SK-N-SH (cell line): ENCODE measurements at regions not wholly inside any gene's neighbourhood (a gene's known extent, or its start where the extent isn't known, plus 50 kb on each side); places are given as distances from the start of the nearest gene placed in this dataset.

ENCODE experiments used
- CTCF ChIA-PET: fragments of 300-600, 350-600 bp; formaldehyde crosslinking; extraction: SDS; loops from one replicate; lab custom pipeline; 2021; lab: Yijun Ruan, JAX
- POLR2A ChIA-PET: fragments of 350-600 bp; sonication (Branson Sonifier 250); formaldehyde crosslinking; extraction: SDS; loops from one replicate; lab custom pipeline; 2020; ENCODE audit warnings: antibody characterized with exemption, inconsistent platforms; lab: Yijun Ruan, JAX
- DNase-seq: peaks from one replicate; pipeline ENCODE4 v3.0.0; 2012
- H2AFZ ChIP-seq: fragments of 200-600 bp; sonication (generic); 2 replicates; pipeline ENCODE4 v1.8.1; 2016; ENCODE audit warnings: antibody characterized with exemption, mild to moderate bottlenecking, low read depth
- H3F3A ChIP-seq: fragments of 200-600 bp; sonication (generic); replicated peaks from 2 replicates; pipeline ENCODE3; 2016; ENCODE audit warnings: antibody characterized with exemption, mild to moderate bottlenecking; ENCODE audit not compliant: insufficient read depth
- H3K27ac ChIP-seq, 2 experiments: fragments of 200-500 bp in 1 of 2; fragments of 200-600 bp in 1 of 2; sonication (Bioruptor generic) in 1 of 2; sonication (generic), shearing (Covaris generic) in 1 of 2; 2 replicates each; pipeline versions ENCODE4 v1.5.1 to v1.6.1; 2014 to 2016; ENCODE audit warnings: low read depth in 2 of 2, inconsistent platforms in 1 of 2, low read length in 1 of 2, mild to moderate bottlenecking in 1 of 2, mixed read lengths in 1 of 2
- H3K27me3 ChIP-seq: fragments of 200-600 bp; sonication (generic), shearing (Covaris generic); 2 replicates; pipeline ENCODE4 v1.6.1; 2016; ENCODE audit warnings: mixed run types; ENCODE audit not compliant: insufficient read depth
- H3K36me3 ChIP-seq, 2 experiments: fragments of 200-500 bp in 1 of 2; fragments of 200-600 bp in 1 of 2; sonication (Bioruptor generic) in 1 of 2; sonication (generic) in 1 of 2; replicated peaks in 1 of 2; 2 replicates each; pipeline versions ENCODE3 to v1.5.1; 2014 to 2016; ENCODE audit warnings: low read length in 1 of 2, mild to moderate bottlenecking in 1 of 2; ENCODE audit not compliant: insufficient read depth in 2 of 2, control insufficient read depth in 1 of 2
- H3K4me1 ChIP-seq, 2 experiments: fragments of 200-500 bp in 1 of 2; fragments of 200-600 bp in 1 of 2; sonication (Bioruptor generic) in 1 of 2; sonication (generic), shearing (Covaris generic) in 1 of 2; 2 replicates each; pipeline versions ENCODE4 v1.5.1 to v1.6.1; 2014 to 2016; ENCODE audit warnings: low read depth in 1 of 2, low read length in 1 of 2, mixed run types in 1 of 2; ENCODE audit not compliant: insufficient read depth in 2 of 2, control insufficient read depth in 1 of 2
- H3K4me2 ChIP-seq: fragments of 200-600 bp; sonication (generic), shearing (Covaris generic); 2 replicates; pipeline ENCODE4 v1.6.1; 2017; ENCODE audit warnings: mixed run types
- H3K4me3 ChIP-seq, 2 experiments: fragments of 200-500 bp in 1 of 2; fragments of 200-600 bp in 1 of 2; sonication (Bioruptor generic) in 1 of 2; sonication (generic), shearing (Covaris generic) in 1 of 2; 2 replicates each; pipeline versions ENCODE4 v1.5.1 to v1.8.1; 2014 to 2016; ENCODE audit warnings: low read depth in 2 of 2, inconsistent platforms in 1 of 2, low read length in 1 of 2, mild to moderate bottlenecking in 1 of 2, mixed read lengths in 1 of 2, moderate library complexity in 1 of 2
- H3K79me2 ChIP-seq: fragments of 200-600 bp; sonication (generic); 2 replicates; pipeline ENCODE4 v1.8.1; 2017; ENCODE audit warnings: mild to moderate bottlenecking; ENCODE audit not compliant: insufficient read depth
- H3K9ac ChIP-seq: fragments of 200-600 bp; sonication (generic); 2 replicates; pipeline ENCODE4 v1.6.1; 2017; ENCODE audit warnings: mixed run types
- H3K9me2 ChIP-seq: fragments of 200-600 bp; sonication (generic); 2 replicates; pipeline ENCODE4 v1.6.1; 2017; ENCODE audit warnings: mixed run types
- H3K9me3 ChIP-seq: fragments of 200-600 bp; sonication (generic); 2 replicates; pipeline ENCODE4 v1.6.1; 2017; ENCODE audit warnings: mixed run types, mild to moderate bottlenecking, moderate library complexity
- H4K20me1 ChIP-seq: fragments of 200-600 bp; sonication (generic); 2 replicates; pipeline ENCODE4 v1.6.1; 2017; ENCODE audit warnings: mild to moderate bottlenecking, mixed run types; ENCODE audit not compliant: insufficient read depth
- CHD2 ChIP-seq: fragments of 150-350 bp; IDR thresholded peaks from 2 replicates; pipeline ENCODE4 v1.6.1; 2018; ENCODE audit warnings: low read length; ENCODE audit not compliant: partially characterized antibody
- ELF1 ChIP-seq: IDR thresholded peaks from 2 replicates; pipeline ENCODE4 v1.4.0; 2012
- EZH2phosphoT487 ChIP-seq: fragments of 200-600 bp; sonication (generic); IDR thresholded peaks from 2 replicates; pipeline ENCODE4 v1.6.1; 2017; ENCODE audit warnings: low read depth, mixed run types, mild to moderate bottlenecking, antibody characterized with exemption, moderate library complexity, borderline replicate concordance
- FOSL2 ChIP-seq: IDR thresholded peaks from 2 replicates; pipeline ENCODE4 v1.4.0; 2012; ENCODE audit warnings: low read depth, mild to moderate bottlenecking, moderate library complexity, borderline replicate concordance
- FOXJ3 ChIP-seq: sonication (generic); formaldehyde crosslinking; IDR thresholded peaks from 2 replicates; pipeline ENCODE4 v1.5.1; 2020; ENCODE audit warnings: mild to moderate bottlenecking, missing genetic modification reagents
- IRF3 ChIP-seq: fragments of 150-350 bp; IDR thresholded peaks from 2 replicates; pipeline ENCODE4 v1.6.1; 2016; ENCODE audit warnings: mild to moderate bottlenecking, low read depth, low read length
- JUND ChIP-seq: IDR thresholded peaks from 2 replicates; pipeline ENCODE4 v1.4.0; 2012
- NFIC ChIP-seq: IDR thresholded peaks from 2 replicates; pipeline ENCODE4 v1.4.0; 2012; ENCODE audit warnings: borderline replicate concordance
- NRF1 ChIP-seq: IDR thresholded peaks from 2 replicates; pipeline ENCODE4 v1.6.1; 2012; ENCODE audit warnings: low read depth, mild to moderate bottlenecking, low read length
- RCOR1 ChIP-seq: fragments of 150-350 bp; IDR thresholded peaks from 2 replicates; pipeline ENCODE4 v1.6.1; 2017; ENCODE audit warnings: antibody characterized with exemption, low read length
- REST ChIP-seq: IDR thresholded peaks from 2 replicates; pipeline ENCODE4 v1.6.1; 2012; ENCODE audit warnings: mild to moderate bottlenecking, low read depth, low read length, moderate library complexity
- RFX5 ChIP-seq: IDR thresholded peaks from 2 replicates; pipeline ENCODE4 v1.6.1; 2012; ENCODE audit warnings: mild to moderate bottlenecking, improper control_type of control experiment, low read length
- SIN3A ChIP-seq: IDR thresholded peaks from 2 replicates; pipeline ENCODE4 v1.6.1; 2012; ENCODE audit warnings: low read depth, mild to moderate bottlenecking, low read length, moderate library complexity, borderline replicate concordance
- SMC3 ChIP-seq: IDR thresholded peaks from 2 replicates; pipeline ENCODE4 v1.6.1; 2012; ENCODE audit warnings: low read depth, low read length, improper control_type of control experiment
- TCF12 ChIP-seq: IDR thresholded peaks from 2 replicates; pipeline ENCODE4 v1.4.0; 2012
- TEAD4 ChIP-seq: IDR thresholded peaks from 2 replicates; pipeline ENCODE4 v1.4.0; 2012; ENCODE audit warnings: mild to moderate bottlenecking, borderline replicate concordance; ENCODE audit not compliant: insufficient read depth
- USF2 ChIP-seq: fragments of 150-350 bp; IDR thresholded peaks from 2 replicates; pipeline ENCODE4 v1.6.1; 2017; ENCODE audit warnings: antibody characterized with exemption, low read length, low read depth, borderline replicate concordance
- YY1 ChIP-seq: IDR thresholded peaks from 2 replicates; pipeline ENCODE4 v1.4.0; 2012; ENCODE audit warnings: low read depth, mild to moderate bottlenecking
- whole genome bisulfite sequencing: methylation state at CpG from one replicate; pipeline ENCODE4 v1.1.6; 2017; ENCODE audit warnings: low lambda C conversion rate; 5-methylcytosine and 5-hydroxymethylcytosine counted together

- H2AFZ ChIP-seq: no peak overlapping the region
- POLR2A ChIA-PET: no interaction called here
- TF ChIP-seq FOSL2 (no peak), REST (no peak), USF2 (no peak), YY1 (no peak), NFIC (no peak), RFX5 (no peak), NRF1 (no peak), SMC3 (no peak), CHD2 (no peak), JUND (no peak), ELF1 (no peak), RCOR1 (no peak), EZH2phosphoT487 (no peak), FOXJ3 (CRISPR knock-in tag) (no peak), SIN3A (no peak), IRF3 (no peak), TEAD4 (no peak), TCF12 (no peak)
- no peaks in the 10 kb centered on the region for H3K9me3 ChIP-seq
- H3K9me2 ChIP-seq: no peaks in the 10 kb centered on the region
- no peak overlapping the region for H3K27ac ChIP-seq
- H3K4me3 ChIP-seq: no peak overlapping the region
- H3K36me3 ChIP-seq: no peaks in the 10 kb centered on the region
- H3K27me3 ChIP-seq: no peaks in the 10 kb centered on the region; the same call in 1 of the 2 replicates
- DNase-seq: no peak
- H3F3A ChIP-seq: no peaks in the 10 kb centered on the region
- H3K79me2 ChIP-seq: no peaks in the 10 kb centered on the region
- H3K4me1 ChIP-seq: no peaks in the 10 kb centered on the region
- 9% methylated on average over 5 of the region's 5 CpGs for WGBS
- CTCF ChIA-PET: interaction anchor here (1.3 kb wide), 1 partner anchor 19 kb away, joined by 3 read pairs; no protein-coding TSS in a partner anchor
- no peak overlapping the region for H3K4me2 ChIP-seq
- H4K20me1 ChIP-seq: no peaks in the 10 kb centered on the region
- no peak overlapping the region for H3K9ac ChIP-seq
These were observed 669.1 kb downstream of the GALR1 start for GRCh38 chr18:77918730-77919129.
